ENCODE measurements at regions not wholly inside any gene's neighbourhood (a gene's known extent, or its start where the extent isn't known, plus 50 kb on each side); places are given as distances from the start of the nearest gene placed in this dataset.

- ChIA-PET SMC1A (ENCODE audit: uncharacterized antibody, unreplicated experiment) (interaction anchor here (0.6 to 5.0 kb wide), 21 partner anchors 10 to 1234 kb away, joined by 3 to 92 read pairs (median 5); no protein-coding TSS in a partner anchor), POLR2A (no interaction called here), RAD21 (ENCODE audit: unreplicated experiment) (interaction anchor here (1.0 to 4.7 kb wide), 9 partner anchors 8 to 206 kb away, joined by 3 to 70 read pairs (median 8); no protein-coding TSS in a partner anchor), CTCF (interaction anchor here (0.9 to 6.8 kb wide), 19 partner anchors 8 to 1233 kb away, joined by 3 to 141 read pairs (median 9); no protein-coding TSS in a partner anchor)
- Histone ChIP-seq H3K36me3 (ENCODE audit: control insufficient read depth in 2 of 2, insufficient read depth in 2 of 2, low read length in 1 of 2) (no peaks in the 10 kb centered on the region), H3K4me2 (ENCODE audit: control insufficient read depth, insufficient read depth) (no peak overlapping the region), H3K27ac (ENCODE audit: control insufficient read depth, insufficient read depth) (no peak overlapping the region), H3K9ac (ENCODE audit: control insufficient read depth, insufficient read depth, low read length) (no peak overlapping the region), H4K20me1 (ENCODE audit: control insufficient read depth, insufficient read depth) (no peaks in the 10 kb centered on the region), H3K4me3 (no peak overlapping the region), H2AFZ (ENCODE audit: control insufficient read depth, low read depth, low read length) (no peak overlapping the region), H3K9me3 (replicated peaks; ENCODE audit: control insufficient read depth, insufficient read depth, low read length) (no peaks in the 10 kb centered on the region), H3K4me1 (ENCODE audit: control insufficient read depth, insufficient read depth, low read length) (no peaks in the 10 kb centered on the region), H3K79me2 (ENCODE audit: control insufficient read depth, insufficient read depth, low read length) (no peaks in the 10 kb centered on the region), H3K27me3 (replicated peaks in 1 of 2; ENCODE audit: control insufficient read depth in 2 of 2, insufficient read depth in 2 of 2, low read length in 1 of 2) (no peaks in the 10 kb centered on the region; a peak in 1 of 4 replicates)
- no TSS peak for BruUV-seq (replicated peaks)
- WGBS (ENCODE audit: insufficient coverage, insufficient replicate concordance, low lambda C conversion rate, missing lambda C conversion rate): 47% methylated on average over 3 of the region's 3 CpGs
- DNase-seq (ENCODE audit: low read depth, low spot score): no peak
- in situ Hi-C loops (cut with MboI): loop anchor here (5.0 to 25.0 kb wide), 2 partner anchors 171 to 1246 kb away; no protein-coding TSS in a partner anchor
- no peak for FAIRE-seq
- intact Hi-C loops (cut with micrococcal nuclease; ENCODE audit: unreplicated experiment): loop anchor here (10.0 kb wide), 1 partner anchor 1028 kb away; the partner anchor contains the start of gene SGCE
- no peak for TF ChIP-seq MYC (IDR thresholded peaks at IDR 0.05; ENCODE audit: insufficient read depth, insufficient read length, insufficient replicate concordance, low read length, severe bottlenecking)
- no peak for TF ChIP-seq BCL11A (IDR thresholded peaks at IDR 0.05; ENCODE audit: low read depth, low read length)
- no peak for TF ChIP-seq EZH2 (IDR thresholded peaks at IDR 0.05; ENCODE audit: borderline replicate concordance, control insufficient read depth, low read depth, low read length)
- no peak for TF ChIP-seq ZNF622 (IDR thresholded peaks at IDR 0.05)
- TF ChIP-seq CBFB (IDR thresholded peaks at IDR 0.05; ENCODE audit: low read depth): no peak
- TF ChIP-seq CBX5 (IDR thresholded peaks at IDR 0.05; ENCODE audit: low read depth): no peak
- no peak for TF ChIP-seq JUND (IDR thresholded peaks at IDR 0.05; ENCODE audit: low read depth, low read length)
- no peak for ATAC-seq
Observed at GRCh38 chr7:95682913-95683312, 86.6 kb upstream of the PDK4 start.

- SMC1A ChIA-PET (ENCODE audit: uncharacterized antibody, unreplicated experiment): no interaction called here
- Histone ChIP-seq H2AFZ (ENCODE audit: control insufficient read depth, low read depth, low read length) (no peak overlapping the region), H3K4me3 (no peak overlapping the region), H3K4me1 (ENCODE audit: control insufficient read depth, insufficient read depth, low read length) (no peaks in the 10 kb centered on the region), H3K79me2 (ENCODE audit: control insufficient read depth, insufficient read depth, low read length) (no peaks in the 10 kb centered on the region), H3K9ac (ENCODE audit: control insufficient read depth, insufficient read depth, low read length) (no peak overlapping the region), H3K9me3 (replicated peaks; ENCODE audit: control insufficient read depth, insufficient read depth, low read length) (no peaks in the 10 kb centered on the region), H3K27ac (ENCODE audit: control insufficient read depth, insufficient read depth) (no peak overlapping the region), H3K27me3 (replicated peaks in 1 of 2; ENCODE audit: control insufficient read depth in 2 of 2, insufficient read depth in 2 of 2, low read length in 1 of 2) (no peaks in the 10 kb centered on the region), H3K36me3 (ENCODE audit: control insufficient read depth in 2 of 2, insufficient read depth in 2 of 2, low read length in 1 of 2) (no peaks in the 10 kb centered on the region), H3K4me2 (ENCODE audit: control insufficient read depth, insufficient read depth) (no peak overlapping the region), H4K20me1 (ENCODE audit: control insufficient read depth, insufficient read depth) (no peaks in the 10 kb centered on the region)
- FAIRE-seq (no peak), ATAC-seq (no peak), DNase-seq (ENCODE audit: low read depth, low spot score) (no peak)
- WGBS (ENCODE audit: insufficient coverage, insufficient replicate concordance, low lambda C conversion rate, missing lambda C conversion rate): 35% methylated on average over 3 of the region's 3 CpGs
- in situ Hi-C loops (cut with MboI): loop anchor here (25.0 kb wide), 1 partner anchor 1239 kb away; no protein-coding TSS in a partner anchor
- RAD21 ChIA-PET (ENCODE audit: unreplicated experiment): no interaction called here
- POLR2A ChIA-PET: no interaction called here
- BruUV-seq (replicated peaks): no TSS peak
- CTCF ChIA-PET: no interaction called here
- intact Hi-C loops (cut with micrococcal nuclease; ENCODE audit: unreplicated experiment): no loop called here
- no peak for TF ChIP-seq KLF5 (IDR thresholded peaks at IDR 0.05; ENCODE audit: partially characterized antibody)
- no peak for TF ChIP-seq SMC3 (IDR thresholded peaks at IDR 0.05; ENCODE audit: borderline replicate concordance, low read length)
- no peak for TF ChIP-seq ZBTB4 (CRISPR knock-in tag; IDR thresholded peaks at IDR 0.05)
- no peak for TF ChIP-seq CHD4 (IDR thresholded peaks at IDR 0.05)
Observed at GRCh38 chr7:95676691-95677090, 80.4 kb upstream of the PDK4 start.

All from GM12878 (cell line).